ENCODE measurements at regions not wholly inside any gene's neighbourhood (a gene's known extent, or its start where the extent isn't known, plus 50 kb on each side); places are given as distances from the start of the nearest gene placed in this dataset.
"Not testable (repeated sequence)": the region's sequence is repeated elsewhere in the genome, so short reads cannot be mapped to it uniquely, and the experiment has no call there.

DNA sequence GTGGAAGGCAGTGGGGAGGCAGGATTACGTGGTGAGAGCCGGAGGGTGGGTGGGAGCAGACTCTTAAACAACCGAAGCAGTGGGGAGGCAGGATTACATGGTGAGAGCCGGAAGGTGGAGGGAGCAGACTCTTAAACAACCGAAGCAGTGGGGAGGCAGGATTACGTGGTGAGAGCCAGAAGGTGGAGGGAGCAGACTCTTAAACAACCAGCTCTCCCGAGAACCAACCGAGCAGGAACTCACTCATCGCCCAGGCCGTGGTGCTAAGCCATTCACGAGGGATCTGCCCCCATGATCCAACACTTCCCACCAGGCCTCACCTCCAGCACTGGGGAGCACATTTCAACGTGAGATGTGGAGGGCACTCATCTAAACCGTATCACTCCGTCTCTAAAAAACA, 87.7 kb downstream of the RTP5 start:
- no peak for DNase-seq (ENCODE audit: low read depth in 2 of 2)

DNA sequence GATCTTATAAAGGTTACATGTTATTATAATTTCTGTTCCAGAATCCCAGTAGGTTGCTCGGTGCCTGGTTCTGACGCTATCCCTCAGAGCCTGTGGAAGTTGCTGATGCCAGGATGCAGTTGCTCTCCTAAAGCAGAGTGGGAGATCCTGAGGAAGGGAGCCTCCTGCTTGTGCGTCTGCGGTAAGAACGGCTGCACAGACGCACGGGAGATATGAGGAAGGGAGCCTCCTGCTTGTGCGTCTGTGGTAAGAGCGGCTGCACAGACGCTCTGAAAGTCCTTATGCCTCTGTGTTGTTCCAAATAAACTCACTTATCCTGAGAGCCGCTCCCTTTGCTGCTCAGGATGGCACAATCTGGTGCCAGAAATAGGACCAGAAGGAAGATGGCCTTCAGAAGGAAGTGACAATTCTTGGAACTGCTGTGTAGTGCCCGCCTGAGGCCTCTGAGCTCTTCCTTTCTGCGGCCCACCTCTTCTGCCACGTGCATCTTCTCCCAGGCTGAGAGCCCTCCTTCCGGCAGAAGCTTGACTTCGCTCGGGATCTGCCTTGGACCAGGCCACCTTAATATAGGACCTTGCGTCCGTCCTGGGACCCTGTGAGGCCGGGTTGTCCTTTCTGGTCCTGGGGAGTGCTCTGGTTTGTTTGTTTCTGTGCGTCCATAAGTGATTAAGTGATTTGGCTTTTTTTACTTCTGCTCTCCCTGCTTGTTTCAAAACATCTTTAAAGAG, 89.5 kb downstream of the RTP5 start:
- DNase-seq (ENCODE audit: low read depth in 2 of 2), result no peak

DNA sequence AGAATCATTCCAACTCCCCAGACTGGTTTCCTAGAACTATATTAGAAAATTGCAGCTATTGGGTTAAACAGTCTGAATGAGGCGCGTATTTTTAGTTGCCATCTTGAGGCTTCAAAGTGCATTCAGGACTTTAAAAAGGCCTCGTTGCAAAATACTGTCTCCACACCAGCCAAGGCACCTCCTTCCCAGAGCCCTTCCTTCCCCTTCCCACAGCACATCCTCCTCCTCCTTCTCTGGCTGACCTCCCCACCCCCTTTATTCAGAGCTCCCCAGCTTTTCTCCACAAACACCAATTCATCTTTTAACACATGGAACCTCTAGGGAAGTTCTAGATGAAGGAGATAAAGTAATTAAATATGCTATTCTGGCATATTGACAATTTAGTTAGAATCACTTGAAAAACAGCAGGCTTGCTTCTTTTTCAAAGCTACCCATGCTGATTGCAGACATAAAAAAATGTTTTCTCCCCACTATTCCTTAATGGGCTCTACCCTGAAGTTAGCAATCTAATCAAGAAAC, 90.3 kb downstream of the RTP5 start:
- no peak for DNase-seq (ENCODE audit: low read depth in 2 of 2)

DNA sequence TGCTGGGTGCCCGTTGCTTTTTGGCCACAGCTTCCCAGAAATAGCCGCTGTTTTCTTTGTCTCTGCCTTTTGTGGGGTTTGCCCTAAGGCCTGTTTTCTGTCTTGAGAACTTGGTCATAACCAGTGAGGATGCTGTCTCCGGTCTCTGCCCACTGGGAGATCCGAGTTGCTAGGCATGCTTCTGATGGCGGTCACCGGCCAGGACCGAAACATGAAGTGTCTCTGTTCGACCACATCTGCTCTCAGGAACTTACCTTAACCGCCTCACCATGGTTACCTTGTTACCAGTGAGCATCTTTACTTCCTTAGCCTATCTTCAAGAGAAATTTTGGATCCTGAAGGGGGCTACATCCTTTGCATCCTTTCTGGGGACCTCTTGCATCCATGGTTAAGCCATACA, 91.9 kb downstream of the RTP5 start:
- DNase-seq (ENCODE audit: low read depth in 2 of 2), result no peak

DNA sequence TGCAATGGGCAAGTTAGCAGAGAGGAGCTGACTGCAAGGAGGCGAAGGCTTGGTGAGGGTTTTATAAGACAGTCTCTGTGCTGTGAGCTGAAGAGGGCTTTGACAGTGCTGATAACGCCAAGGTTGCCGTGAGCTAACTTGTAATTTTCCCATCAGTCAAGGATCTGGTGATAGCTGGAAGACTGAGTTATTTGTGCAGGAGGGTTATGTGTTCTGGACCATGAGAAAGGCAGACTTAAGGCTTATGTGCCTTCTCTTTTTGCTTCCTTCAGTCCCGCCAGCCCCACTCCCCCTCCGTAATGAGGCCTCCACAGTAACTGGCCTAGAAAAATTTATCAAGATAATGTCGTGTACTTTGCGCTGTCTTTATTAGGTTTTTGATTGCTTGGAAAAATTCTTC, 94.6 kb downstream of the RTP5 start:
- DNase-seq (ENCODE audit: low read depth in 2 of 2), result no peak

DNA sequence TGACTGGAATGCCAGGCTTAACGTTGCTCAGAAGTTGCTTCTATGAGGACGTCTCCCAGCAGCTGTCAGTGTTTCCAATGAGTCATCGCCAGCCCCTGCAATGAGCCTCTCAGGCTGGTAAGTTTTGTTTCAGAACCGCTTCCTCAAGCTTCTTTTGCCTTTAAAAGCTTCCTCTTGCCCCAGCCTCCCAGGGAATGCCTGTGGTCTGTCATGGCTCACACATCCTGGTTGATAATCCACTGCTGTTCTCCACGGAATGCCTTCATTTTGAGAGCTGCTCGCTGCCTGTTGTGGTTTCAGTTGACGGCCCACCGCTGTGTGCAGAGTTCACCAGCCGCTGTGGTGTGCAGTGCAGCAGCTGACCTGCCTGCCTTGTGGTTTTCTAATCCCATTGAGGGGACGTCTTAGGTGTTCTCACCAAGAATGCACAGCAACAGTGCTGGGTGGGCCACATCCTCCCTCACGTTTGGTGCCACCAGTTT, 96.4 kb downstream of the RTP5 start:
- DNase-seq (ENCODE audit: low read depth in 2 of 2), result peak; percentile 53 to 65

DNA sequence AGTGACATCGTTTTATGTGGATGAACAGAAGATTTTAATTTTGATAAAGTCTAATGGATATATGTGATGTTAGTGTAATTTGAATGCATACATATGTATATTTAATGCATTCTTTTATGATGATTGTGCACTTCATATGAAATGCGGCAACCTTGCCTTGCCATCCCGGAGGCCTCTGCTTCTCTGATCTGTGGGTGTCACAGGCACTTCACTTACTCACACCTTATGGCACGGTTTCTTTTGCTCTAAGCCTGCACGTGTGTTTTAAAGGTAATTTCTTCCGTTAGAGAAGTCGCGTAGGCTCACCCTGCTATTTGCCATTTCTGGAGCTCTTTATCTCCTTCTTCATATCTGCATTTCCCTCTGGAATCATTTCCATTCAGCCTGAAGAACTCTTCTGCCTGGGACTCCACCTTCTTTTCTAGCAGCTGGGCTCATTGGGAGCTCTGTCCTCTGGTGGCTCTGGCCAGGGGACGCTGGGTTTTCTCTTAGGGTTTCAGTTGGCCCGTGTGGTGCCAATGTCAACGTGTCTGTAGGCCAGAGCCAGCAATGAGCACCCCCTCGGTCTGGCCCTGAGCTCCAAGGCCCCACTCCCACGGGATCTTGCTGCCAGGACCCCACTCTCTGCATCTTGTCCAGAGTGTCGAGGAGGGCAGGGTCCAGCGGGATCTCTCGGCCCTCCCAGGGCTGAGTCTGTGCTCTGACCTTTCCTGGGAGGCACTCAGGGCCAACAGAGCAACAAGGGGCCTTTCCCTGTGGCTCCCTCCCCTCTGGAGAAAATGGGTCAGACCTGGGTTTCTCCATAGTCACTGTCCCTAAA, 97.3 kb downstream of the RTP5 start:
- peak in 1 of 2 donors; percentile 10 for DNase-seq (ENCODE audit: low read depth in 2 of 2)

DNA sequence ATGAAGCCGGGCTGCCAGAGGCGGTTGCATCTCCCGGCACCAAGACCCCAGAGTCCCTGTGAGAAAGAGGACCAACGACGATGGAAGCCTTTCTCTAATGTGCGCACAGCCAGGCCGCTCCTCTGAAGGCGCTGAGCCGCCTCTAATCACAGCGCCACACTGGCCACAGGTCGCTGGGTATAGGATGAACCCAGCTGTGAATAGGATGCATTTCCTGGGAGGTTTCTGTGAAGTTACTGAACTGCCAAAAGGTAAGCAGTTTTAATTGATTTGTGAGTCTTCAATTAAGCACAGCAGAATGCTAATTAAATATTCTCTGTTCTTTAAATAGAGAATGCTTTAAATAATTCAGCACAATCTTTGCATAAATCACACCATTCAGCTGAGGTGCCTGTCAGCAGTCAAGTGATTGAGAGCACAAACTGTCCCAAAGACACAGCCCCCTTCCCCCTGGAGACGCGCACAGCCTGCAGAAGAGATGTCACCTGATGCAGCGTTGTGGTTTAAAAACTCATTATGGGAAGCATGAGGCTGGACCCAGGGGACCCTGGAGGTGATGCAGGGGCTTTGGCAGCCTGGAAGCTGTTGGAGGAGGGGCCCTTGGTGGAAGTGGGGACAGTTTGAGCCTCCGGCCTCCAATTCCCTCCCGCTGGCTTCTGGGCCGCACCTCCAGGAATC, 98.1 kb downstream of the RTP5 start:
- no peak for DNase-seq (ENCODE audit: low read depth in 2 of 2)

DNA sequence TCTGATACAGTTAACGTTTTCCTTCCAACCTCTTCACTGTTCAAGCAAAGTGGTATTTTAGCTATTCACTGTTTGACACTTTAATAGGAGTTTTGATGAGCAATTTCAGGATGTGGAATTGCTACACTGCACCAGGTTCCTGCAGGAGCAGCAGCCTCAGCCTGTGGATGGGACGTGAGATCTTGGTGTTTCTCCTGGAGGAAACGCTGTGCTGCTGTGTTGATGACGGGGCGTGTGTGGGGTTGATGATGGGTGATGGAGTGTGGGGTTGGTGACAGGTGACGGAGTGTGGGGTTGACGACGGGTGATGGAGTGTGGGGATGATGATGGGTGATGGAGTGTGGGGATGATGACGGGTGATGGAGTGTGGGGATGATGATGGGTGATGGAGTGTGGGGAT, 98.9 kb downstream of the RTP5 start:
- DNase-seq (ENCODE audit: low read depth in 2 of 2), result no peak

DNA sequence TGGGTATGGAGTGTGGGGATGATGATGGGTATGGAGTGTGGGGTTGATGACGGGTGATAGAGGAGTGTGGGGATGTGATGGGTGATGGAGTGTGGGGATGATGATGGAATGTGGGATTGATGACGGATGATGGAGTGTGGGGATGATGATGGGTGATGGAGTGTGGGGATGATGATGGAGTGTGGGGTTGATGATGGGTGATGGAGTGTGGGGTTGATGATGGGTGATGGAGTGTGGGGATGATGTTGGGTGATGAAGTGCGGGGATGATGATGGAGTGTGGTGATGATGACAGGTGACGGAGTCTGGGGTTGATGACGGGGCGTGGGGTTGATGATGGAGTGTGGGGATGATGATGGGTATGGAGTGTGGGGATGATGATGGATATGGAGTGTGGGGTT, 99.7 kb downstream of the RTP5 start:
- DNase-seq (ENCODE audit: low read depth in 2 of 2), result not testable (repeated sequence)

DNA sequence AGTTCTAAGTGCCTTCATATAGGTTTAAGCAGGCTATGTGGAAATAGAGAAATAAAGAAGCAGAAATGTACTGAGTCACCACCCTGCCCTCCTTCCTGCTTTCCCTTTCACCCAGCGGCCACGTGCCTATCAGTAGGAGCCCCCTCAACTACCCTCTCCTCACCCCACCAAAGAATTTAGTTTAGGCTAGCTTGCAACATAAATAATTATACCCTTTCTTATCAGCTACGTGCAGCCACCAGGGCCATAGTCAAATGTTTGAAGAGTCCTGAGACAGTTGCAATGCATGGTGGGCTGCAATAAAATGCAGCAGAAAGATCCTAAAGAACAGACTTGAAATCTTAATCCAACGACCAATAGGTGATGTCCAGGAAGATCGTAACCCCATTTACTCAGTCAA, 101.2 kb downstream of the RTP5 start:
- no peak for DNase-seq (ENCODE audit: low read depth in 2 of 2)

DNA sequence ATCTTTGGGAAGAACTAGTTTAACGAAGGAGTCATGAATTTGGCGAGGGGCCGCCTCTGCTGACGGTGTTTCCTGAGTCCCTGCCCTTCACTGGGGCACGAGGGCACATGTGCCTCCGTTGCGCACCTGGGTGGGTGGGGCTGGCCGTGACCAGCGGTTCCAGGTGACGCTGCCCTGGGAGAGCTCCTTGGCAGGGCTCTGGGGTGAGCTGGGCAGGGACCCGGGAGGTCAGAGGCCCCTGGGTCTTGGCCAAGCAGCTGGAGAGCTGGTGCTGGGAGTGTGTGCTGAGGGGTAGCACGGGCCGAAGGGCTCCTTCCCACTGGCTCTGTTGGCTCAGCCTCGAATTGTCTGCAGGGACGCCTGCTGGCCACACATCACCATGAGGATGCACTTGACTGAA, 104.6 kb downstream of the RTP5 start:
- no peak for DNase-seq (ENCODE audit: low read depth in 2 of 2)

DNA sequence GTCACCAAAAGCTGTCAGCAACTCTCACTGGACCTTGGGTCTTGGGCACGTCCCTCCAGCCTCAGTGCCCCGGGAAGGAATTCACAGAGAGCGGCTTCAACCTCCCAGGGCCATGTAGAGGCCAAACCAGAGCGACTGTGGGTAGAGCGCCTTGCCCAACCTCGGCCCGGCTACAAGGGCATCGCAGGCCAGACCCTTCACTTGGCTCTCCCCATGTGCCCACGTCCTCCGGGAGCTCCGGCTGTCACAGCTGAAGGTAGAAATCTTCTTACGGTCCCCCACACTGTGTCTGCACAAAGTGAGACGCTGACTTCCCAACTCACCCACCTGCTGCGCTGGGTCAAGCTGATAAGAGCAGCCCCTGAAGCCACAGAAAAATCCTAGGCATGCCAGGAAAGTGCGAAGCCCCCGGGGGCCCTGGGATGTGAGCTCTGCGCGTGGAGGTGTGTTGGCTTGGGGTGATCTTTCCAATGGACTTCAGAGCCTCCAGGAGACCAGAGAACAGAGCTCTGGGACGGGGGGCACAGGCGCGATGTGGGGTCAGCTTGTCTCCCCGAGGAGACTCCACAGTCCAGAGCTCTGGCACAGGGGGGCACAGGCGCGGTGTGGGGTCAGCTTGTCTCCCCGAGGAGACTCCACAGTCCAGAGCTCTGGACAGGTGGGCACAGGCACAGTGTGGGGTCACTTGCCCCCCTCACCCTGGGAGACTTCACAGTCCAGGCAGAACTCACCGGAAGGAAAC, 105.5 kb downstream of the RTP5 start:
- DNase-seq (ENCODE audit: low read depth in 2 of 2), result no peak

DNA sequence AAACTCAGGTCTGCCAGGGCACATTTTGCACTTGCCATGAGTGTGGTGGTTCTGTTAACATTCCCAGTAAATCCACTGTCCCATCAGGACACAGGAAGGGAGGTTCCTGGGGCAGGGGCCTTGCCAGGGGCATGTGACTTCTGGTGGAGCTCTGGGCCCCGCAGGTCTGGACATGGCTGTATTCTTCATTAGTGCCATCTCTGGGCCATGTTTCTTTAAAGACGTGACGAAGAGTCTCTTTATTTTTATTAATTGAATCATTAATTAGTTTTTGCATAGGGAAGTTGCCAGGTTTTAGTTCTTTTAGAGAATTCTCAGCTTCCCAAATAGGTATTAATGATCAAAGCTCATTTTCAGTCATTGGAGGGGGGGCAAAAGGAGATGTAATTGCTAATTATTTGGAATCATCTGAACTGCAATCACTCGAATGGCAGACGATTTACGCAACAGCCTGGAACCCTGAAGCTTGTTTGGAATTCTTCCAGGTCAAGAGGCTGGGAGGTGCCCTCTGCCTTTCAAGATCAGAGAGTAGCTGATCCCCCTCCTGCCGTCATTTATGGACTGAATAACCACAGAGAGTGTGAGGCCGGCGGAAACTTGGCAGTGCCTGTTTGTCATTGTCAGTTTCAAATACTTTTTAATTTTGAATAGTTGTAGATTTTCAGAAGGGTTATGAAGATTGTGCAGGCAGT, 106.2 kb downstream of the RTP5 start:
- DNase-seq (ENCODE audit: low read depth in 2 of 2), result no peak

DNA sequence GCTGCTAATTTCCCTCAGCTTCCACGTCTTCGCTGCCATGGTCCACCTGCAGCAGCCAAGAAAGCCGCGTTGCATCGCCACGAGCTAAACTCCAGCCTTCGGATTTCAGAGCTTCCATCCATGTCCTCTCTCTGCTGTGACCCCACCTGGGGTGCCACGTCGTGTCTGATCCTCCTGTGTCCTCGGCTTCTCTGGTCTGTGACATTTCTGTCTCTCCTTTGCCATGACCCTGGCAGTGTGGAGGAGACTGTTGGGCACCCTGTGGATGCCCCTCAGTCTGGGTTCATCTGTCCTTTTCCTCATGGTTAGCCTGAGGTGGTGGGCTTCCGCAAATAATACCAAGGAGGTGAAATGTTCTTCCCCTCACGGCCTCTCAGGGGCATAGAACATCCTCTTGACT, 106.8 kb downstream of the RTP5 start:
- no peak for DNase-seq (ENCODE audit: low read depth in 2 of 2)

DNA sequence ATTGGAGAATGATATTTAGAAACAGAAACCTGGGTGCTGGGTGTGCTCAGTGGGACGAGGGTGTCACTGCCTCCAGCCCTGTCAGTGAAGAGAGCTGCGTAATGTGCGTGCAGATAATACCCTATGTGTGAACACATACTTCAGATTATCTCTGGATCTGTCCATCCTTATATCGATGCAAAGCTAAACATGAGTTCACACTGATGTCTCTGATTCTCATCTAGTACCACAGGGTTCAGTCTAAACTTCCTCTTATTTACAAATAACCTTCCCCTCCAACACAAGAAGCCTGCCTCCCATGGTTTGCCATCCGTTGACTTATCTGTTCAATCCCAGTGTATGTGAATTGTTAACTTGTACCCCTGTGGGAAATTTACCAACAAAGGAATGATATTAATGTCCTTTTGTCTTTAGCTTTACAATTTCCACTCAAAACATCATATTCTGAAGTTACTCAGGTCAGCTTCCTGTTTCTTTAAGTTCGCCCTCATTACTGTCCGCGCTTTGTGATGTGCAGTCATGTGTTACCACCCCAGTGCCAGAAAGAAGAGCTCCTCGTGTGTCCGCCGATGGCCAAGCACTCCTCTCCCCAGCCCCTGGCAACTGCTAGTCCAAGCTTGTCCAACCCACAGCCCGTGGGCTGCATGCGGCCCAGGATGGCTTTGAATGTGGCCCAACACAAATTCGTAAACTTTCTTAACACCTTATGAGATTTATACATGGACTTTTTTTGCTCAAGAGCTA, 108.2 kb downstream of the RTP5 start:
- DNase-seq (ENCODE audit: low read depth in 2 of 2), result no peak

DNA sequence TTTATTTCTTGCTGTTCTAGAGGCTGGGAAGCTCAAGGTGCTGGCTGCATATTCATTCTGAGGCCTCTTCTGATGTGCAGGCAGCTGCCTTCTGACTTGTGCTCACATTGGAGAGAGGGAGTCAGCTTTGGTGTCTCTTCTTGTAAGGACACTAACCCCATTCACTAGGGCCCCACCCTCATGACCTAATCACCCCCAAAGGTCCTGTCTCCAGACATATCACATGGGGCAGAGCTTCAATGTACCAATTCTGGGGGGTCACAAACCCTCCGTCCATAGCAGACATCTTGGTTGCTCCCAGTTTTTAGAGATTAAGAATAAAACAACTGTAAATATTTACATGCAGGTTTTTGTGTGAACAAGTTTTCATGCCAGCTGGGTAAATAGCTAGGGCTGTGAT, 109.1 kb downstream of the RTP5 start:
- DNase-seq (ENCODE audit: low read depth in 2 of 2), result no peak

DNA sequence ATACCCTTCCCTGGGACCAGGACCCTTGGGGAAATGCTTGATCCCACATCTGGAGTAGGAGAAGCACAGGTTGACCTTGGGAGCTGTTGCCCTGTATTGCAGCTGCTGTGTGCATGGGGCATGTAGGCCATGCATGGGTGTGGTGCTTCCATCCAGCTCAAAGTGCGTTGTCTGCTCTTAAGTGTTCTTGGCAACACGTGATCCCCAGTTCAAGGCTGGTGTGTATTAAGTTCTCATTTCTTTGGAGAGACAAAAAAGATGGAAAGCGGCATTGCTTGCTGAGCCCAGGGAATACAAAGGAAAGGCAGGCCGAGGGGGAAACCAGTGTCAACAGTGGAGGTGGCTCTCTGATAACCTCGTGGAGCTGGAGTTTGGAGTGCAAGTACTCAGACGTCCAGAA, 110.7 kb downstream of the RTP5 start:
- no peak for DNase-seq (ENCODE audit: low read depth in 2 of 2)

DNA sequence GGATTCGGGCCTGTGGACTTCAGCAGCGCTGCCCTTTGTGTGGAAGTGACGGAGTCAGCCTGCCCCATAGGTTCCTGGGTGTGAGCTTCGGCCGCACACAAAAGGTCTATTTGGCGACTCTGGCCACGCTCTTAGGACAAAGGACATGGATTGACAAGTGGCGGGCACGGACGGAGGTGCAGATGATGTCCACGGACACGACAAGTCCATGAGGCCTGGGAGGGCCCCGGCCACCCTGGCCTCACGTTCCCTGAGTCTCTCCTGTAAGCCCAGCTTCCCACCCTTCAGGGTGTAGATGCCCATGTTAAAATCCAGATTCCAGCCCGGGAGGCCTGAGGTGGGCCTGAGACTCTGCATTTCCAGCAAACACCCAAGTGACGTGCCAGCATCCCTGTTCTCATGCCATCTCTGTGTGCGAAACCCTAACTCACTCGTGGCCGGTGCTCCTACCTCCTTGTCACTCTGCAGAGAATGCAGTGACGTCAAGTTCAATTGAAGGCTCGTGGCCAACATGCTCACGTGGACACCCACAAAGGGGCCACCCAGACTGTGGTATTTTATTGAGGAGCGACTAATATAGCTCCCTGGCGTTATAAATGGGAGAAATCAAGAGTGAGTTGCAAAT, 111.7 kb downstream of the RTP5 start:
- no peak for DNase-seq (ENCODE audit: low read depth in 2 of 2)

Measured in stimulated activated CD4-positive, alpha-beta T cell treated with anti-CD3 and anti-CD28 coated beads, Interleukin-1b, Interleukin-23, amount 100 ng/mL, for 4 hours (primary cell).